ENCODE measurements at regions not wholly inside any gene's neighbourhood (a gene's known extent, or its start where the extent isn't known, plus 50 kb on each side); places are given as distances from the start of the nearest gene placed in this dataset.

GRCh38 chr7:46871516-46871915 is 710.4 kb downstream of the TNS3 start:
- in situ Hi-C loops (cut with MboI; ENCODE audit: low sequenced_read_pairs) = no loop called here
- intact Hi-C loops (cut with micrococcal nuclease) = no loop called here

More at GRCh38 chr7:46871516-46871915, 710.4 kb downstream of the TNS3 start:
- Histone ChIP-seq H3K4ac (ENCODE audit: low read depth, low read length) (no peak overlapping the region), H3K18ac (ENCODE audit: low read depth, low read length) (no peak overlapping the region), H3K4me3 (ENCODE audit: insufficient read depth, low read depth, low read length) (no peak overlapping the region), H3K56ac (ENCODE audit: extremely low read depth, insufficient read depth, low read length) (no peak overlapping the region), H4K5ac (ENCODE audit: low read depth, low read length) (no peak overlapping the region), H3K23ac (ENCODE audit: low read depth, low read length) (no peak overlapping the region), H3K79me1 (ENCODE audit: low read depth in 1 of 2, low read length in 2 of 2) (no peaks in the 10 kb centered on the region), H3K27me3 (ENCODE audit: control insufficient read depth, insufficient read depth, low read length) (no peaks in the 10 kb centered on the region; the same call in 1 of the 2 replicates), H3K9me3 (ENCODE audit: control insufficient read depth, insufficient read depth, low read length) (no peaks in the 10 kb centered on the region), H2BK20ac (ENCODE audit: low read depth, low read length) (no peak overlapping the region), H2AK5ac (ENCODE audit: low read depth, low read length) (no peak overlapping the region), H2BK5ac (ENCODE audit: low read depth, low read length, poor library complexity, severe bottlenecking) (no peak overlapping the region), H4K91ac (ENCODE audit: insufficient read depth, low read depth, low read length) (no peak overlapping the region), H2AK9ac (replicated peaks; ENCODE audit: low read depth, low read length, poor library complexity) (no peak overlapping the region), H4K8ac (ENCODE audit: low read depth in 2 of 2, low read length in 2 of 2) (no peak overlapping the region), H2BK15ac (ENCODE audit: low read depth, low read length) (no peak overlapping the region), H3K36me3 (ENCODE audit: control insufficient read depth, insufficient read depth, low read length) (no peaks in the 10 kb centered on the region), H2BK120ac (ENCODE audit: low read depth, low read length) (no peak overlapping the region), H2AFZ (replicated peaks; ENCODE audit: low read length, poor library complexity) (peak overlapping the region; percentile 61), H3K9ac (ENCODE audit: low read depth, low read length) (no peak overlapping the region), H3K4me2 (ENCODE audit: low read depth, low read length) (no peak overlapping the region), H3K4me1 (ENCODE audit: control insufficient read depth, insufficient read depth, low read length) (no peaks in the 10 kb centered on the region), H3K9me1 (ENCODE audit: insufficient read depth, low read length) (peaks cover 4% of the 10 kb centered on the region; the same call in 1 of the 2 replicates), H3K14ac (replicated peaks; ENCODE audit: low read depth, low read length) (no peak overlapping the region), H3K27ac (ENCODE audit: insufficient read depth, low read length) (no peak overlapping the region), H4K20me1 (ENCODE audit: insufficient read depth, low read length) (no peaks in the 10 kb centered on the region)
- DNase-seq (no peak), ATAC-seq (ENCODE audit: low read depth) (no peak)
- 60% methylated on average over 1 of the region's 4 CpGs; no CpG with 5 or more reads in 1 of the 2 experiments for WGBS, 2 experiments (ENCODE audit: extremely low coverage in 2 of 2, insufficient read length in 1 of 2)
- ChIA-PET POLR2A (ENCODE audit: unreplicated experiment) (no interaction called here), CTCF (interaction anchor here (0.6 kb wide), 1 partner anchor 46 kb away, joined by 4 read pairs; no protein-coding TSS in a partner anchor)
- no TSS peak for BruUV-seq (replicated peaks)
- dilution Hi-C loops (cut with HindIII; ENCODE audit: low sequenced_read_pairs, unreplicated experiment) = no loop called here
- TF ChIP-seq RAD21 (IDR thresholded peaks at IDR 0.05; ENCODE audit: low read length) (no peak), USF2 (IDR thresholded peaks at IDR 0.05; ENCODE audit: low read depth, low read length) (no peak), POLR2A (IDR thresholded peaks at IDR 0.05; ENCODE audit: low read depth, low read length) (no peak), BHLHE40 (IDR thresholded peaks at IDR 0.05; ENCODE audit: low read depth, low read length) (no peak), FOS (IDR thresholded peaks at IDR 0.05; ENCODE audit: low read depth, low read length) (no peak), NFE2L2 (IDR thresholded peaks at IDR 0.05; ENCODE audit: low read depth, low read length) (no peak), MAFK (IDR thresholded peaks at IDR 0.05; ENCODE audit: low read depth, low read length) (no peak), CEBPB (IDR thresholded peaks at IDR 0.05; ENCODE audit: low read depth, low read length) (no peak), CHD1 (IDR thresholded peaks at IDR 0.05; ENCODE audit: low read depth, low read length) (no peak), CTCF (conservative IDR thresholded peaks at IDR 0.05; ENCODE audit: low read depth, low read length) (no peak)

Data from IMR-90 (cell line).